HG02938 (cell line): ENCODE measurements at regions not wholly inside any gene's neighbourhood (a gene's known extent, or its start where the extent isn't known, plus 50 kb on each side); places are given as distances from the start of the nearest gene placed in this dataset.

Experiments used
- ATAC-seq: cut with Tn5 transposase; IDR thresholded peaks from one replicate; pipeline ENCODE4 v1.9.1; 2021; ENCODE audit warnings: mild to moderate bottlenecking, moderate library complexity; ENCODE audit not compliant: unreplicated experiment

GRCh38 chr3:168341192-168341815, 245.6 kb upstream of the GOLIM4 start:
- no peak for ATAC-seq

DNA sequence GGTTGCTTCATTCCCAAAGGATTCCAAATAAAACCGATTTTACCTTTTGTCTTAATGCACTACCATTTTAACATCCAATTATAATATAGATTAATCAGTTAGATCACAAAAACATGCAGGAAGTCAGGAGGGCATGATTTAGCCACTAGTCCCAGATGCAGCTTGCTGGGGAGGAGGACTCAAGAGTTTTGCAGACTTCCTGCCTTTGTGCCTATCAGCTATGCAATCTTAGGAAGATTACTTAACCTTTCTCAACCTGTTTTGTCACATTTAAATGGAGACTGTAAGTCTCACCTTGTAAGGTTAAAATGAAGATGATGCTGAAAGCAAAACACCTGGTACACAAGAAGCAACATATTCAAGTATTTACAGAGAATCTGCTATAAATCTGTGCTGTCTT, 242.4 kb upstream of the GOLIM4 start:
- ATAC-seq = no peak

DNA sequence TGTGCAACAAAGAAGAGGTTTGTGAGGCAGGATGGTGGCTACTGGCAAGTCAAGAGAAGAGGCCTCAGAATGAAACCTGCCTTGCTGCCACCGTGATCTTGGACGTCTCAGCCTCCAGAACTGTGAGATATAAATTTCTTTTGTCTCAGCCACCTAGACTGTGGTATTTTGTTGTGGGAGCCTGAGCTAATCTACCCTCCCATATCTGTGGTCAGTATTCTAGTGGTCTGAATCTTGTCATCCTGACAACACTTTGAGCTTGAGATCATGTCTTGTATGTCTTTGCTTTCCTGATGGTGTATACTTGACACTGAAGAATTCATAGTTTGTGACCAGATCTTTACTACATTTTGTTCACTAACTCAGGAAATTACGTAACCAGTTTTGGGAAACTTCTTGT, 240.6 kb upstream of the GOLIM4 start:
- no peak for ATAC-seq

DNA sequence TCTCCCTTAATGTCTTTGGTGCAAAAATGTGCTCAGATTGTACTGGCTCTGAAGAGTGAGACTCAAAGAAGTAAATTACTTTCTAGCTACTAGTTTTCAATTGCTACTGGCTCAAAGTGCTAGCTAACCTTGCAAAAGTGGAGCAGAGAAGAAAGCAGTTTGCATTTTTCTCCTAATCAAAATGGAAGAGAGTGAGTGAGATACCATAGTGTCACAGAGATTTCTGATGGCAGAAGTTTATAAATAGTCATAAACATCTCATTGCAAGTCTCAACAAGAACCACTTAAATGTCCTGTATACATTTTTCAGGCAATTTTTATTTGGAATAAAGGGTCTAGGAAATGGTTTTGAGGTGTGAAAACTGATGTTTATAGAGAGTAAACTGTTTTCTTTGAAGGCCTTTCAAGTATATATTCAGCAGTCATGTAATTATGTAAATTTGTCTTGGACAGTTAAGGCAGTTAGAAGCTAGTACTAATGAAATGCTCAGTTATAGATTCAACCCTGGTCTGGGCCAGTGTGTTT, 237.7 kb upstream of the GOLIM4 start:
- ATAC-seq = no peak

DNA sequence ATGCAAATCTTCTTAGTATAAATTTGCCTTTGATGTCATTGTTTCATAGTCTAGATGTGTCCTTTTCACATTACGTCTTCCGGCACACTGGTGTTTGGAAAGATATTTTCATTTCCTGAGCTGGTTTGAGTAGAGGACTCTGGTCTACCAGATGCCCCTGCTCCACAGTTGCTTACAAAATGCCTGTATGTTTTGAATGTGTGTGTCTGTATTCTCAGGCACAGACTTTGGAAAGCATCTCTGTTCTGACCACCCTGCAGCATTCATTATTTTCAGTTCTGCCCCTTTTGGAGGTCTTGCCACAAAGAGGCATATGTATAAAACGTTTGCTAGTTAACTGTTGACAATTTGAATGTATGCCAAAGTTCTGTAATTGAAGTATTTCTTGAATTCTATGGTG, 236.0 kb upstream of the GOLIM4 start:
- no peak for ATAC-seq

- no peak for ATAC-seq
These were observed 235.3 kb upstream of the GOLIM4 start for GRCh38 chr3:168330983-168331382.

DNA sequence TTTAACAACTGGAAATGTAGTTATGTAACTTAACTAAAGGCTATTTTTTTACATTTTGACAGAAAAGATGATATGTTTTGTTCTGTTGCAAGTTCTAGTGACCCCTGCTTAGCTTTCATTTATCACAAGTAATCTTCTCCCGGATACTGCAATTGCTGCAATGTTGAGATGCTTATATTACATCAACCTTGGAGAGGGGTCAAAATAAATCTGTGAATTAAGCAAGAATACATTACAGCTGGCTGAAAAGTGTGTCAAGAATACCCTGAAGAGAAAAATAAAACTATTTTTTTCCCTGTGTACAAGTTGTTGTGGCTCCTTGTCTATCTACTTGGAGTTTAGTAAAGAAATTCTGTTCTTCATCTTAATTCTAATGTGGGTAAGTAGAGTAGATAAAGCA, 232.1 kb upstream of the GOLIM4 start:
- ATAC-seq = no peak

DNA sequence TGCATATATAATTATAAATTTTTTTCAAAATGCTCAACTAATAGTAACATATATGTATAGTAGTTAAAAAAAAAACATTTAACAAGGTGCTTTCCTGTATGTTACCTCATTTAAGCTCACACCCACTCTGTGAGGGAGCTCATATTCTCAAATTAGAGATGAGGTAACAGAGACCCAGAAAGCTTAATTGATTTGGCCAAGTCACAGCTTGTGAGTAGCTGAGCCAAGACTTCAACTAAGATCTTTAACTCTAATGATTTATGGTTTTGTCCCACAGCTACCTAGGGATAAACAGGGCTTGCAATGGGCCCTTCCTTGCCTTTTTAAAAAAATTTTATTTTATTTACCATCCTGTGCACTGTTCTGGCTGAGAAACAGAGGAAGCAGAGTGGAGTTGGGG, 230.0 kb upstream of the GOLIM4 start:
- no peak for ATAC-seq

DNA sequence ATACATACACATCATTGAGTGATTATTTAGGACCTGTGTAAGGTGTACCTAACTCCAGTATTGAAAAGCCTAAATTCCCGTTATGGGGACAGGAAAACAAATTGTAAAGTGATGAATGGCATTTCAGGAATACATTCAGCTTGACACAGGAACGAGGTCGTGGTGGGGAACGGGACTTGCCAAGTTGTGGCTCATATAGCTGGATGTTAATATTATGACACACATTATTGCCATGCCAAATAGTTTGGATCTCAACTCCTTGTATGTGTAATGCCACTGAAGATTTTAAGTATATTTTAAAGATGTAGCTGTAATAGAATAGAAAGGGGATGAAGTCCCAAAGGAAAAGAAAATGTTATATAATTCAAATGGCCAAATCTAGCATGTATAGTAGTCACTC, 227.2 kb upstream of the GOLIM4 start:
- no peak for ATAC-seq

- ATAC-seq = no peak
These were observed 218.4 kb upstream of the GOLIM4 start for GRCh38 chr3:168314166-168314565.

GRCh38 chr3:168312984-168313383, 217.3 kb upstream of the GOLIM4 start:
- ATAC-seq = no peak

GRCh38 chr3:168307893-168308292, 212.2 kb upstream of the GOLIM4 start:
- ATAC-seq = no peak

DNA sequence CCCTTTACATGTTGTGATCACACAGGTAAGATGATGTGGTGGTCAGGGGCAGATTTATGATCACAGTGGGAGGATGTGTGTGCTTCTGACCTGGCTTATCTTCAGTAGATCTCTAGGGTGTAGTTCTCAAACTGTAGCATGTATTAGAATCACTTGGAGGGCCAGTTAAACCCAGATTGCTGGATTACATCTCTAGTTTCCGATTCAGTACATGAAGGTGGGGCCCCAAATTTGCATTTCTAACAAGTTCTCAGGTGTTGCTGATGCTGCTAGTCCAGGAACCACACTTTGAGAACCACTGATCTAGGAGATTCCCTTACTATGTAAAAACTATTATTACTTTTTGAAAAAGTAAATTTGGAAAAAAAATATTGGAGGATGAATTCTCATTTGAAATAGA, 199.3 kb upstream of the GOLIM4 start:
- no peak for ATAC-seq

GRCh38 chr3:168292296-168292695, 196.6 kb upstream of the GOLIM4 start:
- no peak for ATAC-seq

DNA sequence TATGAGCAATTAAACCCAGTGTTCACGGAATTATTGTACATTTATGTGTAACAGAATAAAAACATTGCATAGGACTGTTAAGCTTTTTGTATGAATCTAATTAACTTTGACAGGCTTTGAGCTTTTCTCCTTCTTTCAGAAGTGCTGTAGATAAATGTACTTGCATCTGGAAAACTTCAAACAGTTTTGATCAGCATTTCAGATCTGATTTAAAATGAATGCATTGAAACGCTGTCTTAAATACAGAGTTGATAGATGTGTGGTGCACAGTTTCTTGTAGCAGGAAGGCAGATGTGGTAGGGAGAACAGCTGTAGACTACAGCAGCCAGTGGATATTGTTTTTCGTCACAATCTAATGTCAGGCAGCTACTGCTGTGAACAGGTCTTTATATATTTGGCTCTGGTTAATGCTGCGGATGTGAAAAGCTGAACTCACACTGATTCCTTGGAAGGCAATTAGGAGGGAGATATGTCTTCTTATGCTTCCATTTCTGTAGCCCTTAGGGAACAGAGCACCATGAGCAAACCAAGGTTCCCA, 193.8 kb upstream of the GOLIM4 start:
- no peak for ATAC-seq

DNA sequence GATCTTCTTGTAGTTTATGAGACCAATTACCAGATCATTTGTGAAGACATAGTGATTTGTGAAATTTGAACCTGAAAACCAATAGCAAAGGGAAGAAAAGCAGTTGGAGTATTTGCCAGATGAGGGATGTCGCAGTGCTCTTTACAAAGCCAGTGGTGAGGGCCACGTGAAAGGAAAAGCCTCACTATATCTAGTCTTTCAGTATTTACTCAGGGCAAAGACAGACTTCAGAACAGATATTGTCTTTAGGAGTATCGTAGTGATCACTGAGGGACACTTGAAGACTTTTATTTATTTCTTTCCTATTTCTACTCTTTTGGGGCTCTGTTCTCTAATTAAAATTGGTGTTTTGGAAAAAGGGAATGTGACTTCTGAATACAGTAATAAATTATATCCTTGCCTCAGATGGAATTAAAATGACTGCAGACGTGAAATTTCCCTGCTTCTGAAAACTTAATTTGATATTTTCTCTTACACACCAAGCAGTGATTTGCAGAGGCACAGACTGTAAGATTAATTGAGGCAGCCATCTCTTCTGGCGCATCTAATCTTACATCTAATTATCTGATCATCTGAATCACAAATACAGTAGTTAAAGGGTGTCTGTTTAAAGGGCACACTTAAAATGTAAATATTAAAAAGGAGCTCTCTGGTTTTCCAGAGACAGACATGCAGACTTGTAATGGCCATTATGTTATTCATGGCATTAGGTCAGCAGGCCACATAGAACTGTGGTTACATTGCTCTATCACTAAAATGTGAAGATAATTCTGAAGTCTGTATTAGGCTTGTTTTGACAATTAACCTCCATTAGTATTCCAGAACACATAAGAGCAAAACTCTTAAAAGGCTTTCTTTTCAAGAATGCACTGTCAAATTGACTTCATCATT, 193.0 kb upstream of the GOLIM4 start:
- ATAC-seq = no peak

- ATAC-seq = no peak
These were observed 189.8 kb upstream of the GOLIM4 start for GRCh38 chr3:168285506-168285905.

- no peak for ATAC-seq
These were observed 189.0 kb upstream of the GOLIM4 start for GRCh38 chr3:168284728-168285127.

DNA sequence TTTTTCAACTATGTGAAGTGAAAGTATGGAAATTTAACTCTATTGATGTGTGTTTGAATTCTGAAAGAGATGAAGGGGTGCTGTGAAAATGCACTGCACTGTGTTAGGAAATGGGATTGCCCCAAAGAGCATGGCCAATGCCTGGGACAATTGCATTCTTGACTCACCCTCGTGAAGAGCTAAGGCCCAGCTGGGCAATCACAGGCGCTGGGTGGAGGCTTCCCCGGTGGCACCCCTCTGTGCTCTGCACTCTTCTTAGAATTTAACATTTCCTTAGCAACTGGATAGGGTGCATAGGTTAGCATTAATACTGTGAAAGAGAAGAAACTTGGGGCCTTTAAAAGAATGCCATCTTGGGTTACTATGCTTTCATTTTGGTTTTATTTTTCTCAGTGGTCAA, 179.9 kb upstream of the GOLIM4 start:
- ATAC-seq = no peak

DNA sequence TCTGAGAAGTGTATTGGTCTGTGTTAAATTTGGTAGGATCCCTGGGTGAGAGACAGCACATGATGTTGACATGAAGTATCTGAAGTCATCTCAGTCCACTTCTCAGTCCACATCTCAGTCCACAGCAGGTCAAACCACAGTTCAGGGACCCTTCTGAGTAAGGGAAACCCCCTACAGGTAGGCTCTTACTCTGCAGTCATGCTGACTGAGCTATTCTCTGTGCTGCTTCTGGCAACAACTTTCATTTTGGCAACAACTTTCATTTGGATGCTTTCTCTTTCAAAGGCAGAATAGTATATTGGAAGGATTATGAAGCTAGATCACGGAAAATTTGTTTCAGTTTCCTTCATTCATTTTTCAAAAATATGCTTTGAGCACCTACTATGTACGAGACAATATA, 178.2 kb upstream of the GOLIM4 start:
- ATAC-seq = peak; percentile 84

DNA sequence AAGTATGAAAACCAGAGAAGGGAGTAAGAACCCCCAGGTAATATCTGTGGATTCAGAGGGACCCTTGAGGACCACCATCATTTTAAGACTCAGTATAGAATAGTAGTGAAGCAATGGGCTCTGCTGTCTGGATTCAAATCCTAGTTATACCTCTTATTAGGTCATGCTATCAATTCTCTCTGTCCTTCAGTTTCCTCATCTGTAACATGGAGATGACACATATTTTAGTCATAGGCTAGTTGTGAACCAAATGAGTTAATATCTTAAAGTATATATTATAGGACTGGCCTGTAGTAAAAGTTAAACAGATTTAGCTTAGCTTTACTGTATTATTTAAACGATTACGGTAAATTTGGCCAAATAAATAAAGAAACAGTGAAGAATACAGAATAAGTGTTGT, 177.3 kb upstream of the GOLIM4 start:
- no peak for ATAC-seq
